HCT116 (cell line): ENCODE measurements at regions not wholly inside any gene's neighbourhood (a gene's known extent, or its start where the extent isn't known, plus 50 kb on each side); places are given as distances from the start of the nearest gene placed in this dataset.

Experiments
- ATAC-seq: fragments of 200-7000 bp; cut with Tn5 transposase; 2 replicates; pipeline ENCODE4 v1.9.1; 2020; ENCODE audit warnings: mild to moderate bottlenecking, moderate library complexity
- BruUV-seq: library from RNA; stranded (reverse); fragments of 400-500 nt; replicated peaks from 2 replicates; lab custom pipeline; 2021; lab: Mats Ljungman, UMichigan
- CTCF ChIA-PET: fragments of 300-600 bp; sonication (Branson Sonifier 250); formaldehyde crosslinking; loops from one replicate; lab custom pipeline; 2021; ENCODE audit warnings: antibody characterized with exemption; lab: Charles Lee
- POLR2A ChIA-PET: fragments of 300-600, 350-600 bp; sonication (Branson Sonifier 250); formaldehyde crosslinking; loops from one replicate; lab custom pipeline; 2021; ENCODE audit warnings: antibody characterized with exemption; lab: Charles Lee
- RAD21 ChIA-PET, 2 experiments: fragments of 300-600 bp; sonication (Branson Sonifier 250); formaldehyde crosslinking; loops; one replicate each; lab custom pipeline; 2023; ENCODE audit warnings: low total read pairs in 2 of 2; ENCODE audit not compliant: uncharacterized antibody in 2 of 2, unreplicated experiment in 2 of 2, low non-redundant PET in 1 of 2; lab: Charles Lee
- DNase-seq: peaks from one replicate; pipeline ENCODE4 v3.0.0-alpha.2; 2010; ENCODE audit warnings: low read depth, low spot score
- H2AFZ ChIP-seq: fragments of 200-600 bp; shearing (Covaris generic), sonication (generic); 2 replicates; pipeline ENCODE4 v1.6.1; 2017; ENCODE audit warnings: low read depth, mixed run types, mixed read lengths, antibody characterized with exemption, low read length; ENCODE audit not compliant: poor library complexity, severe bottlenecking
- H3K27ac ChIP-seq: 2 replicates; pipeline ENCODE4 v1.5.1; 2012; ENCODE audit warnings: low read depth, low read length
- H3K27me3 ChIP-seq: fragments of 200-600 bp; sonication (generic); 2 replicates; pipeline ENCODE4 v1.6.1; 2016; ENCODE audit warnings: mixed run types, low read length, mixed read lengths; ENCODE audit not compliant: insufficient read depth
- H3K36me3 ChIP-seq, 2 experiments: fragments of 200-500 bp in 1 of 2; fragments of 200-600 bp in 1 of 2; sonication (Bioruptor generic) in 1 of 2; sonication (generic) in 1 of 2; 2 replicates each; pipeline versions ENCODE4 v1.5.1 to v1.6.1; 2014 to 2016; ENCODE audit warnings: low read length in 2 of 2, inconsistent platforms in 1 of 2, mixed read lengths in 1 of 2, mixed run types in 1 of 2; ENCODE audit not compliant: insufficient read depth in 2 of 2, control insufficient read depth in 1 of 2
- H3K4me1 ChIP-seq, 2 experiments: fragments of 200-600 bp in 1 of 2; sonication (generic) in 1 of 2; 2 replicates each; pipeline versions ENCODE4 v1.5.1 to v1.6.1; 2012 to 2017; ENCODE audit warnings: low read length in 2 of 2, inconsistent platforms in 1 of 2, mild to moderate bottlenecking in 1 of 2, mixed read lengths in 1 of 2, mixed run types in 1 of 2, moderate library complexity in 1 of 2; ENCODE audit not compliant: insufficient read depth in 2 of 2, control insufficient read depth in 1 of 2
- H3K4me2 ChIP-seq: fragments of 200-600 bp; sonication (generic); 2 replicates; pipeline ENCODE4 v1.6.1; 2017; ENCODE audit warnings: mixed run types, low read length, mixed read lengths
- H3K4me3 ChIP-seq, 2 experiments: fragments of 200-600 bp in 1 of 2; sonication (generic) in 1 of 2; replicated peaks in 1 of 2; 2 replicates each; pipeline ENCODE4 v1.5.1; 2011 to 2016; ENCODE audit warnings: low read length in 2 of 2, control low read depth in 1 of 2, low read depth in 1 of 2, mild to moderate bottlenecking in 1 of 2, mixed read lengths in 1 of 2, mixed run types in 1 of 2
- H3K79me2 ChIP-seq: fragments of 200-600 bp; sonication (generic); 2 replicates; pipeline ENCODE4 v1.6.1; 2017; ENCODE audit warnings: mild to moderate bottlenecking, mixed run types, low read length, moderate library complexity, mixed read lengths; ENCODE audit not compliant: insufficient read depth
- H3K9ac ChIP-seq: fragments of 200-600 bp; sonication (generic); 2 replicates; pipeline ENCODE4 v1.6.1; 2016; ENCODE audit warnings: low read length, mixed read lengths
- H3K9me2 ChIP-seq: fragments of 200-600 bp; sonication (generic), shearing (Covaris generic); 2 replicates; pipeline ENCODE4 v1.6.1; 2017; ENCODE audit warnings: mixed run types, mild to moderate bottlenecking, moderate library complexity; ENCODE audit not compliant: insufficient read depth
- H3K9me3 ChIP-seq, 2 experiments: fragments of 200-500 bp in 1 of 2; fragments of 200-600 bp in 1 of 2; sonication (Bioruptor generic) in 1 of 2; sonication (generic) in 1 of 2; 2 replicates each; pipeline ENCODE4 v1.6.1; 2014 to 2017; ENCODE audit warnings: low read length in 2 of 2, mixed read lengths in 2 of 2, inconsistent platforms in 1 of 2, low read depth in 1 of 2, mild to moderate bottlenecking in 1 of 2, mixed run types in 1 of 2, moderate library complexity in 1 of 2; ENCODE audit not compliant: control insufficient read depth in 1 of 2, insufficient read depth in 1 of 2
- H4K20me1 ChIP-seq: fragments of 200-600 bp; sonication (generic), shearing (Covaris generic); 2 replicates; pipeline ENCODE4 v1.6.1; 2017; ENCODE audit warnings: mixed run types, mild to moderate bottlenecking, moderate library complexity; ENCODE audit not compliant: insufficient read depth
- CBX3 ChIP-seq: IDR thresholded peaks from 2 replicates; pipeline ENCODE4 v1.6.1; 2012; ENCODE audit warnings: low read depth
- EGR1 ChIP-seq: IDR thresholded peaks from 2 replicates; pipeline ENCODE4 v1.6.1; 2012; ENCODE audit warnings: low read depth
- EZH2 ChIP-seq: fragments of 200-600 bp; sonication (generic); IDR thresholded peaks from 2 replicates; pipeline ENCODE4 v1.6.1; 2017; ENCODE audit warnings: antibody characterized with exemption, mixed run types
- EZH2phosphoT487 ChIP-seq: fragments of 200-600 bp; IDR thresholded peaks from 2 replicates; pipeline ENCODE4 v1.6.1; 2018; ENCODE audit warnings: antibody characterized with exemption, borderline replicate concordance
- FOSL1 ChIP-seq: IDR thresholded peaks from 2 replicates; pipeline ENCODE4 v1.6.1; 2012; ENCODE audit warnings: low read depth
- JUND ChIP-seq: IDR thresholded peaks from 2 replicates; pipeline ENCODE4 v1.6.1; 2012
- POLR2A ChIP-seq: IDR thresholded peaks from 2 replicates; pipeline ENCODE4 v1.7.0; 2011; ENCODE audit warnings: borderline replicate concordance; ENCODE audit not compliant: insufficient read depth, insufficient read length; ENCODE audit errors: extremely low read depth
- POLR2AphosphoS5 ChIP-seq: IDR thresholded peaks from 2 replicates; pipeline ENCODE4 v1.6.1; 2011; ENCODE audit warnings: mild to moderate bottlenecking, low read depth, low read length, moderate library complexity
- REST ChIP-seq: IDR thresholded peaks from 2 replicates; pipeline ENCODE4 v1.6.1; 2012; ENCODE audit warnings: low read depth
- TCF7L2 ChIP-seq: IDR thresholded peaks from 2 replicates; pipeline ENCODE4 v1.7.0; 2011; ENCODE audit warnings: borderline replicate concordance, inconsistent platforms; ENCODE audit not compliant: insufficient read depth, insufficient read length; ENCODE audit errors: extremely low read depth
- ZNF274 ChIP-seq: fragments of 200-500 bp; sonication (Bioruptor generic); IDR thresholded peaks from 2 replicates; pipeline ENCODE4 v1.6.1; 2014; ENCODE audit warnings: mild to moderate bottlenecking, low read depth, low read length, inconsistent platforms
- intact Hi-C: fragments of 100-400 bp; cut with micrococcal nuclease; formaldehyde crosslinking; loops from 2 replicates; pipeline ENCODE4 v1.10.0; 2022
- TF ChIP-seq, protein P1 (sequence below): IDR thresholded peaks from 2 replicates; pipeline ENCODE4 v1.6.1; 2011; ENCODE audit warnings: mild to moderate bottlenecking, low read length, moderate library complexity; ENCODE audit not compliant: insufficient replicate concordance; ENCODE audit errors: extremely low read depth

- Histone ChIP-seq H2AFZ (no peak overlapping the region), H3K9me2 (no peaks in the 10 kb centered on the region), H3K4me1 (peaks cover 9 to 17% of the 10 kb centered on the region in 2 experiments; a peak in 3 of 4 replicates), H3K79me2 (no peaks in the 10 kb centered on the region), H3K9me3 (no peaks in the 10 kb centered on the region), H4K20me1 (no peaks in the 10 kb centered on the region), H3K27ac (no peak overlapping the region), H3K27me3 (no peaks in the 10 kb centered on the region), H3K9ac (no peak overlapping the region), H3K36me3 (no peaks in the 10 kb centered on the region), H3K4me3 (no peak overlapping the region), H3K4me2 (no peak overlapping the region)
- TF ChIP-seq CBX3 (no peak), EGR1 (no peak), JUND (no peak), POLR2AphosphoS5 (no peak), FOSL1 (no peak), TCF7L2 (no peak), EZH2 (no peak), ZNF274 (no peak), EZH2phosphoT487 (no peak), REST (no peak), POLR2A (no peak)
- TF ChIP-seq, protein P1, sequence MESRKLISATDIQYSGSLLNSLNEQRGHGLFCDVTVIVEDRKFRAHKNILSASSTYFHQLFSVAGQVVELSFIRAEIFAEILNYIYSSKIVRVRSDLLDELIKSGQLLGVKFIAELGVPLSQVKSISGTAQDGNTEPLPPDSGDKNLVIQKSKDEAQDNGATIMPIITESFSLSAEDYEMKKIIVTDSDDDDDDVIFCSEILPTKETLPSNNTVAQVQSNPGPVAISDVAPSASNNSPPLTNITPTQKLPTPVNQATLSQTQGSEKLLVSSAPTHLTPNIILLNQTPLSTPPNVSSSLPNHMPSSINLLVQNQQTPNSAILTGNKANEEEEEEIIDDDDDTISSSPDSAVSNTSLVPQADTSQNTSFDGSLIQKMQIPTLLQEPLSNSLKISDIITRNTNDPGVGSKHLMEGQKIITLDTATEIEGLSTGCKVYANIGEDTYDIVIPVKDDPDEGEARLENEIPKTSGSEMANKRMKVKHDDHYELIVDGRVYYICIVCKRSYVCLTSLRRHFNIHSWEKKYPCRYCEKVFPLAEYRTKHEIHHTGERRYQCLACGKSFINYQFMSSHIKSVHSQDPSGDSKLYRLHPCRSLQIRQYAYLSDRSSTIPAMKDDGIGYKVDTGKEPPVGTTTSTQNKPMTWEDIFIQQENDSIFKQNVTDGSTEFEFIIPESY = no peak
- intact Hi-C loops = no loop called here
- ChIA-PET CTCF (no interaction called here), RAD21 (no interaction called here), POLR2A (no interaction called here)
- DNase-seq (no peak), ATAC-seq (no peak)
- no TSS peak for BruUV-seq
These were observed 766.9 kb upstream of the NR2F2 start for GRCh38 chr15:95563634-95564033.
